CD14-positive monocyte (primary cell): ENCODE measurements at regions not wholly inside any gene's neighbourhood (a gene's known extent, or its start where the extent isn't known, plus 50 kb on each side); places are given as distances from the start of the nearest gene placed in this dataset.

ENCODE experiments used
- DNase-seq, 3 donors: peaks; one replicate each; pipeline ENCODE4 v3.0.0-alpha.2; 2011 to 2022
- H2AFZ ChIP-seq: 2 replicates; pipeline ENCODE4 v1.6.0; 2012; ENCODE audit warnings: mild to moderate bottlenecking, low read depth, low read length, inconsistent platforms; ENCODE audit not compliant: insufficient read depth, poor library complexity, severe bottlenecking
- H3K27ac ChIP-seq, 2 donors: 1 replicate in 1 of 2; 2 replicates in 1 of 2; pipeline ENCODE4 v1.5.1; 2012 to 2013; ENCODE audit warnings: low read length in 2 of 2, control low read depth in 1 of 2, inconsistent platforms in 1 of 2, low read depth in 1 of 2, mild to moderate bottlenecking in 1 of 2
- H3K27me3 ChIP-seq, 2 donors: one replicate each; pipeline versions ENCODE4 v1.6.0 to v1.6.1; 2011 to 2013; ENCODE audit warnings: low read length in 2 of 2; ENCODE audit not compliant: control insufficient read depth in 2 of 2, insufficient read depth in 2 of 2
- H3K36me3 ChIP-seq, 2 donors: replicated peaks in 1 of 2; 1 replicate in 1 of 2; 2 replicates in 1 of 2; pipeline versions ENCODE4 v1.5.1 to v1.6.1; 2012 to 2013; ENCODE audit warnings: low read length in 2 of 2, control low read depth in 1 of 2, inconsistent platforms in 1 of 2, mild to moderate bottlenecking in 1 of 2; ENCODE audit not compliant: insufficient read depth in 2 of 2, control insufficient read depth in 1 of 2
- H3K4me1 ChIP-seq, 2 donors: 1 replicate in 1 of 2; 2 replicates in 1 of 2; pipeline versions ENCODE4 v1.5.1 to v1.6.1; 2012 to 2013; ENCODE audit warnings: low read length in 2 of 2, control low read depth in 1 of 2, inconsistent platforms in 1 of 2, mild to moderate bottlenecking in 1 of 2, moderate library complexity in 1 of 2; ENCODE audit not compliant: insufficient read depth in 2 of 2, control insufficient read depth in 1 of 2
- H3K4me2 ChIP-seq: replicated peaks from 2 replicates; pipeline ENCODE3; 2012; ENCODE audit warnings: low read length, moderate library complexity, mild to moderate bottlenecking; ENCODE audit not compliant: poor library complexity, severe bottlenecking; ENCODE audit errors: extremely low read depth
- H3K4me3 ChIP-seq, 3 experiments: fragments of 200-600 bp in 1 of 3; sonication (generic) in 1 of 3; replicated peaks in 1 of 3; 1 replicate in 2 of 3; 2 replicates in 1 of 3; pipeline ENCODE4 v1.5.1; 2011 to 2013; ENCODE audit warnings: low read length in 3 of 3, mild to moderate bottlenecking in 3 of 3, control low read depth in 2 of 3, low read depth in 2 of 3, inconsistent platforms in 1 of 3, moderate library complexity in 1 of 3
- H3K79me2 ChIP-seq: 2 replicates; pipeline ENCODE4 v1.6.0; 2012; ENCODE audit warnings: mild to moderate bottlenecking, control low read depth, inconsistent platforms, low read length, moderate library complexity; ENCODE audit not compliant: insufficient read depth
- H3K9ac ChIP-seq: 2 replicates; pipeline ENCODE4 v1.6.0; 2017; ENCODE audit warnings: low read length, mild to moderate bottlenecking; ENCODE audit not compliant: insufficient read depth, poor library complexity, severe bottlenecking
- H3K9me3 ChIP-seq, 2 donors: replicated peaks in 1 of 2; 1 replicate in 1 of 2; 2 replicates in 1 of 2; pipeline versions ENCODE4 v1.5.1 to v1.6.1; 2012 to 2013; ENCODE audit warnings: low read length in 2 of 2, control low read depth in 1 of 2; ENCODE audit not compliant: control insufficient read depth in 1 of 2, insufficient read depth in 1 of 2
- H4K20me1 ChIP-seq: 2 replicates; pipeline ENCODE4 v1.6.0; 2012; ENCODE audit warnings: mild to moderate bottlenecking, low read length, control low read depth, moderate library complexity; ENCODE audit not compliant: insufficient read depth
- H3K27ac Mint-ChIP-seq, 7 donors: one replicate each; pipeline ENCODE4 v1.8.0; 2020; ENCODE audit warnings: mild to moderate bottlenecking in 7 of 7, mixed read lengths in 7 of 7, moderate library complexity in 6 of 7, inconsistent platforms in 2 of 7
- H3K27me3 Mint-ChIP-seq, 3 donors: one replicate each; pipeline ENCODE4 v1.8.0; 2021 to 2022; ENCODE audit warnings: low read depth in 3 of 3, mild to moderate bottlenecking in 3 of 3, mixed read lengths in 3 of 3, moderate library complexity in 3 of 3, inconsistent platforms in 1 of 3
- H3K36me3 Mint-ChIP-seq, 2 donors: one replicate each; pipeline ENCODE4 v1.8.0; 2020; ENCODE audit warnings: mixed read lengths in 2 of 2, inconsistent platforms in 1 of 2, mild to moderate bottlenecking in 1 of 2
- H3K4me1 Mint-ChIP-seq: one replicate; pipeline ENCODE4 v1.8.0; 2020; ENCODE audit warnings: mild to moderate bottlenecking, mixed read lengths
- H3K4me3 Mint-ChIP-seq, 2 donors: one replicate each; pipeline ENCODE4 v1.8.0; 2020; ENCODE audit warnings: mild to moderate bottlenecking in 2 of 2, mixed read lengths in 2 of 2, moderate library complexity in 1 of 2
- H3K9me3 Mint-ChIP-seq, 7 donors: one replicate each; pipeline ENCODE4 v1.8.0; 2020 to 2022; ENCODE audit warnings: mixed read lengths in 7 of 7, mild to moderate bottlenecking in 6 of 7, moderate library complexity in 6 of 7, inconsistent platforms in 2 of 7
- CTCF ChIP-seq: fragments of 200-600 bp; IDR thresholded peaks from one replicate; pipeline ENCODE4 v1.8.0; 2022; ENCODE audit warnings: antibody characterized with exemption, mild to moderate bottlenecking
- WGBS: methylation state at CpG from one replicate; pipeline ENCODE4 v1.1.5; 2013; ENCODE audit warnings: missing lambda C conversion rate; ENCODE audit not compliant: insufficient coverage; 5-methylcytosine and 5-hydroxymethylcytosine counted together
- intact Hi-C, 2 donors: fragments of 100-400 bp; cut with micrococcal nuclease; formaldehyde crosslinking; loops; one replicate each; pipeline versions ENCODE4 v1.15.0 to v1.15.1; 2023

GRCh38 chr12:125206711-125207110 lies 141.5 kb downstream of the AACS start:
- H3K4me1 Mint-ChIP-seq = peaks cover 8% of the 10 kb centered on the region
- no peaks in the 10 kb centered on the region for H3K36me3 ChIP-seq
- no peak overlapping the region for H3K4me2 ChIP-seq
- intact Hi-C loops = no loop called here
- WGBS = 60% methylated on average over 1 of the region's 9 CpGs
- no peak for DNase-seq
- H2AFZ ChIP-seq = no peak overlapping the region
- H3K79me2 ChIP-seq = no peaks in the 10 kb centered on the region
- H3K4me3 Mint-ChIP-seq = no peak overlapping the region
- H3K9ac ChIP-seq = no peak overlapping the region
- H3K9me3 Mint-ChIP-seq = peaks cover 4 to 14% (median 10%) of the 10 kb centered on the region in 7 donors
- H3K27me3 Mint-ChIP-seq = peaks cover 6 to 29% (median 10%) of the 10 kb centered on the region in 3 donors
- H3K27ac ChIP-seq = no peak overlapping the region
- H4K20me1 ChIP-seq = no peaks in the 10 kb centered on the region
- H3K4me3 ChIP-seq = no peak overlapping the region
- peaks cover 10 to 12% of the 10 kb centered on the region in 2 donors for H3K9me3 ChIP-seq
- H3K36me3 Mint-ChIP-seq = no peaks in the 10 kb centered on the region
- H3K27ac Mint-ChIP-seq = no peak overlapping the region
- peaks cover 0 to 8% of the 10 kb centered on the region in 2 donors for H3K4me1 ChIP-seq
- TF ChIP-seq CTCF = no peak
- H3K27me3 ChIP-seq = no peaks in the 10 kb centered on the region

GRCh38 chr12:125208334-125208733 lies 143.1 kb downstream of the AACS start:
- H3K79me2 ChIP-seq = no peaks in the 10 kb centered on the region

More at GRCh38 chr12:125208334-125208733, 143.1 kb downstream of the AACS start:
- 57% methylated on average over 2 of the region's 5 CpGs for whole genome bisulfite sequencing
- no peak for TF ChIP-seq CTCF
- peak overlapping the region in 2 of 7 donors; percentile 22 to 33 for H3K27ac Mint-ChIP-seq
- Histone ChIP-seq H2AFZ (no peak overlapping the region), H3K4me1 (no peaks in the 10 kb centered on the region), H3K9me3 (no peaks in the 10 kb centered on the region), H3K9ac (no peak overlapping the region), H3K36me3 (no peaks in the 10 kb centered on the region), H3K27me3 (no peaks in the 10 kb centered on the region), H4K20me1 (no peaks in the 10 kb centered on the region), H3K4me2 (no peak overlapping the region), H3K27ac (no peak overlapping the region), H3K4me3 (no peak overlapping the region)
- intact Hi-C loops = no loop called here
- H3K9me3 Mint-ChIP-seq = peaks cover 0 to 2% (median 0%) of the 10 kb centered on the region in 7 donors
- H3K36me3 Mint-ChIP-seq = no peaks in the 10 kb centered on the region
- DNase-seq = no peak
- no peaks in the 10 kb centered on the region for H3K4me1 Mint-ChIP-seq
- no peak overlapping the region for H3K4me3 Mint-ChIP-seq
- H3K27me3 Mint-ChIP-seq = peaks cover 6 to 31% (median 11%) of the 10 kb centered on the region in 3 donors
